ENCODE measurements at regions not wholly inside any gene's neighbourhood (a gene's known extent, or its start where the extent isn't known, plus 50 kb on each side); places are given as distances from the start of the nearest gene placed in this dataset.
A peak's percentile ranks its signal among the peaks of the same experiment; 100 is the strongest.
"Not testable (repeated sequence)": the region's sequence is repeated elsewhere in the genome, so short reads cannot be mapped to it uniquely, and the experiment has no call there.

- no peak for DNase-seq
Measured at GRCh38 chr6:125597411-125598253, 151.8 kb upstream of the HEY2 start.

- DNase-seq = peak; percentile 61
Measured at GRCh38 chr6:125598422-125598821, 151.0 kb upstream of the HEY2 start.

- no peak for DNase-seq
Measured at GRCh38 chr6:125604257-125604656, 145.2 kb upstream of the HEY2 start.

- no peak for DNase-seq
Measured at GRCh38 chr6:125611573-125612344, 137.7 kb upstream of the HEY2 start.

GRCh38 chr6:125612345-125612846 is 137.0 kb upstream of the HEY2 start:
- DNase-seq = no peak

GRCh38 chr6:125618629-125619028 is 130.8 kb upstream of the HEY2 start:
- DNase-seq = no peak

- DNase-seq = no peak
Measured at GRCh38 chr6:125623085-125623484, 126.3 kb upstream of the HEY2 start.

GRCh38 chr6:125631165-125631564 is 118.3 kb upstream of the HEY2 start:
- DNase-seq = no peak

- DNase-seq = not testable (repeated sequence)
Measured at GRCh38 chr6:125636011-125636410, 113.4 kb upstream of the HEY2 start.

- no peak for DNase-seq
Measured at GRCh38 chr6:125636671-125637070, 112.8 kb upstream of the HEY2 start.

GRCh38 chr6:125637207-125637606 is 112.2 kb upstream of the HEY2 start:
- DNase-seq = no peak

GRCh38 chr6:125639466-125640020 is 109.9 kb upstream of the HEY2 start:
- DNase-seq = no peak

- no peak for DNase-seq
Measured at GRCh38 chr6:125640441-125641150, 108.8 kb upstream of the HEY2 start.

- not testable (repeated sequence) for DNase-seq
Measured at GRCh38 chr6:125643967-125644661, 105.3 kb upstream of the HEY2 start.

- DNase-seq = no peak
Measured at GRCh38 chr6:125647391-125647790, 102.0 kb upstream of the HEY2 start.

GRCh38 chr6:125653752-125654151 is 95.7 kb upstream of the HEY2 start:
- not testable (repeated sequence) for DNase-seq

GRCh38 chr6:125655511-125655910 is 93.9 kb upstream of the HEY2 start:
- DNase-seq = no peak

GRCh38 chr6:125656287-125656870 is 93.1 kb upstream of the HEY2 start:
- DNase-seq = no peak

GRCh38 chr6:125658136-125658535 is 91.3 kb upstream of the HEY2 start:
- DNase-seq = no peak

GRCh38 chr6:125658759-125659431 is 90.5 kb upstream of the HEY2 start:
- DNase-seq = no peak

- DNase-seq = no peak
Measured at GRCh38 chr6:125659887-125660286, 89.5 kb upstream of the HEY2 start.

All from hematopoietic multipotent progenitor cell treated with erythropoietin and hydrocortisone succinate and interleukin-3 and kit ligand, for 6 days (in vitro differentiated cells).